Stimulated activated naive CD4-positive, alpha-beta T cell treated with Interleukin-2 at 50 U/mL for 16 hours (primary cell): ENCODE measurements at regions not wholly inside any gene's neighbourhood (a gene's known extent, or its start where the extent isn't known, plus 50 kb on each side); places are given as distances from the start of the nearest gene placed in this dataset.
"Not testable (repeated sequence)": the region's sequence is repeated elsewhere in the genome, so short reads cannot be mapped to it uniquely, and the experiment has no call there.

ENCODE experiments used
- DNase-seq: peaks from one replicate; lab custom pipeline; 2025; lab: John Stamatoyannopoulos, UW

GRCh38 chr4:141346144-141346543 lies 125.4 kb downstream of the ZNF330 start:
- no peak for DNase-seq

- no peak for DNase-seq
These were observed 127.0 kb downstream of the ZNF330 start for GRCh38 chr4:141347684-141348083.

- no peak for DNase-seq
These were observed 127.4 kb downstream of the ZNF330 start for GRCh38 chr4:141348125-141348524.

- no peak for DNase-seq
These were observed 127.9 kb downstream of the ZNF330 start for GRCh38 chr4:141348573-141348972.

- DNase-seq: no peak
These were observed 128.5 kb downstream of the ZNF330 start for GRCh38 chr4:141349236-141349635.

GRCh38 chr4:141350122-141350905 lies 129.6 kb downstream of the ZNF330 start:
- DNase-seq: no peak

GRCh38 chr4:141352331-141352730 lies 131.6 kb downstream of the ZNF330 start:
- DNase-seq: no peak

- no peak for DNase-seq
These were observed 132.3 kb downstream of the ZNF330 start for GRCh38 chr4:141352909-141353525.

- DNase-seq: no peak
These were observed 135.7 kb downstream of the ZNF330 start for GRCh38 chr4:141356321-141356962.

- no peak for DNase-seq
These were observed 136.3 kb downstream of the ZNF330 start for GRCh38 chr4:141356963-141357335.

- not testable (repeated sequence) for DNase-seq
These were observed 147.5 kb downstream of the ZNF330 start for GRCh38 chr4:141368241-141368640.

- no peak for DNase-seq
These were observed 150.5 kb downstream of the ZNF330 start for GRCh38 chr4:141371206-141371605.

GRCh38 chr4:141375855-141376254 lies 155.2 kb downstream of the ZNF330 start:
- no peak for DNase-seq

GRCh38 chr4:141376769-141377168 lies 156.1 kb downstream of the ZNF330 start:
- no peak for DNase-seq

GRCh38 chr4:141387299-141387698 lies 166.6 kb downstream of the ZNF330 start:
- DNase-seq: no peak

- DNase-seq: no peak
These were observed 167.8 kb downstream of the ZNF330 start for GRCh38 chr4:141388481-141388880.

- DNase-seq: no peak
These were observed 169.0 kb downstream of the ZNF330 start for GRCh38 chr4:141389649-141390048.

- no peak for DNase-seq
These were observed 169.9 kb downstream of the ZNF330 start for GRCh38 chr4:141390571-141390970.

GRCh38 chr4:141391293-141391692 lies 170.6 kb downstream of the ZNF330 start:
- DNase-seq: no peak

GRCh38 chr4:141391771-141392170 lies 171.1 kb downstream of the ZNF330 start:
- no peak for DNase-seq

GRCh38 chr4:141395246-141395830 lies 174.6 kb downstream of the ZNF330 start:
- DNase-seq: no peak

GRCh38 chr4:141395919-141396318 lies 175.2 kb downstream of the ZNF330 start:
- DNase-seq: no peak

GRCh38 chr4:141402712-141403111 lies 182.0 kb downstream of the ZNF330 start:
- DNase-seq: no peak
